ENCODE measurements at regions not wholly inside any gene's neighbourhood (a gene's known extent, or its start where the extent isn't known, plus 50 kb on each side); places are given as distances from the start of the nearest gene placed in this dataset.

- no peak for TF ChIP-seq EZH2 (IDR thresholded peaks at IDR 0.05; ENCODE audit: borderline replicate concordance, low read depth, low read length, poor library complexity, severe bottlenecking)
- TF ChIP-seq CTCF (conservative IDR thresholded peaks at IDR 0.05; ENCODE audit: low read depth, low read length) = no peak
These were observed 109.4 kb downstream of the FEM1C start for GRCh38 chr5:115435065-115435777.
